GM21423 (cell line): ENCODE measurements at regions not wholly inside any gene's neighbourhood (a gene's known extent, or its start where the extent isn't known, plus 50 kb on each side); places are given as distances from the start of the nearest gene placed in this dataset.
"Not testable (repeated sequence)": the region's sequence is repeated elsewhere in the genome, so short reads cannot be mapped to it uniquely, and the experiment has no call there.

ENCODE experiments used
- ATAC-seq: cut with Tn5 transposase; IDR thresholded peaks from one replicate; pipeline ENCODE4 v1.9.1; 2021; ENCODE audit warnings: mild to moderate bottlenecking, moderate library complexity; ENCODE audit not compliant: unreplicated experiment

DNA sequence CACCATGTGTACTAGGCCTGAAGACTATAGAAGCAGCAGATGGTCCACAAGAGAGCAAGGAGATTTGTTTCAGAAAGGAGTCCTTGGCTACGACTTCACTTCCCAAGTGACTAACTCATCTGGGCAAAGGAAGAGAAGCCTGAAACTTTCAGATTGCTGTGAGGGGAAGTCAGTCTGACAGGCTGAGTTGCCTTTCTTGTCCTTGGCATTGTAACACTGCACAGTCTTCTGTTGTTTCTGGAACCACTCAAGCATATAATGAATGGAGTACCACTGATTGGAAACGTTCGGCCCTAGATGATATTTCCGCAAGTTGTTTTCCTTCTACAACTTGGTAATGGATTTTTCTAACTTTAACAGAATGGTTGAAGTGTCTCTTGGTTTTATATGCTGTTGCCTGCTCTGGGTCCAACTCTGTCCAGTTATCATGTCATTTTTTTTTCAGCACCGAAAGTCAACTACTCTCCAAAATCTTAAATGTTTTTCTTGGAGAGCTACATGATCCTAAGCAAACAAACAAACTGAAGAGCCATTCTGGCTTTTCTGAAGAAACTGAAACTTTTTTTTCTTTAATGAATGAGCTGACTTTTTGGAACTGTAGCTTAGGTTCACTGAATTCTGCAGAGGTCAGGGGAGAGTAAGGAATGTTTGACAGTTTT is 685.7 kb downstream of the MECOM start:
- ATAC-seq, result no peak

DNA sequence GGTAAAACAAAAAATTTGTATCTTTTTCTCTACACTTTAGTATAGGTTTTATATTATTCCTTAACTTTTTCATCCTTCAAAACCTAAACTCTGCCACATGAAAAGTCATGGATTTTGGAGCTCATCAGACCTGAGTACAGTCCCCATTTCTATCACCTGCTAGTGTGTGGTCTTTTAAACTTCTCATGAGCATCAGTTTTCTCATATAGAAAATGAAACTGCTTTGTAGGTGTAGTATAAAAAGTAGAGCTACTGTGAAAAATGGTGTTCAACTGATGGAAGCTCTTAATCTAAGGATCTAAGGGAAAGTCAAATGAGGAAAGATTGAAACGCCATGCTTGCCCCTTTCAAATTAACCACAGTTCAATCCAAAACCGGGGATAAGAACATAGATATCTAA is 686.5 kb downstream of the MECOM start:
- ATAC-seq, result no peak

DNA sequence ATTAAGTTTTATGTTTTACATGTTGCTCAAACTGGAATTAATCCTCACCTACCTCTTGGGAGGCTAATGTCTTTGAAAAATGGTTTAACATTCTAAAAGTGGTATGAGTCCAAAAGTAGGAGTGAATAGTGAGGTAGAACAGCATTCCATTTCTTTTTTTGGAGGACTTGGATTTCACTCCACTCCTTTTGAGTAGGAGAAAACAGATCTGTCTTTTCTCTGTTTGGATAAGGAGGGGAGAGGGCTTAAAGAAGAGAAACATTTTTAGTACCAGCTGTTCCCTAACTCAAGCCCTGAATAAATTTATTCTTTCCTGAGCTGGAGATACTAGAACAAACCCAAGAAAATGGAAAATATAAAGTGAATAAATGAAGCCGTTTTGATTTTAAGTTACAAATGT is 687.9 kb downstream of the MECOM start:
- ATAC-seq, result no peak

DNA sequence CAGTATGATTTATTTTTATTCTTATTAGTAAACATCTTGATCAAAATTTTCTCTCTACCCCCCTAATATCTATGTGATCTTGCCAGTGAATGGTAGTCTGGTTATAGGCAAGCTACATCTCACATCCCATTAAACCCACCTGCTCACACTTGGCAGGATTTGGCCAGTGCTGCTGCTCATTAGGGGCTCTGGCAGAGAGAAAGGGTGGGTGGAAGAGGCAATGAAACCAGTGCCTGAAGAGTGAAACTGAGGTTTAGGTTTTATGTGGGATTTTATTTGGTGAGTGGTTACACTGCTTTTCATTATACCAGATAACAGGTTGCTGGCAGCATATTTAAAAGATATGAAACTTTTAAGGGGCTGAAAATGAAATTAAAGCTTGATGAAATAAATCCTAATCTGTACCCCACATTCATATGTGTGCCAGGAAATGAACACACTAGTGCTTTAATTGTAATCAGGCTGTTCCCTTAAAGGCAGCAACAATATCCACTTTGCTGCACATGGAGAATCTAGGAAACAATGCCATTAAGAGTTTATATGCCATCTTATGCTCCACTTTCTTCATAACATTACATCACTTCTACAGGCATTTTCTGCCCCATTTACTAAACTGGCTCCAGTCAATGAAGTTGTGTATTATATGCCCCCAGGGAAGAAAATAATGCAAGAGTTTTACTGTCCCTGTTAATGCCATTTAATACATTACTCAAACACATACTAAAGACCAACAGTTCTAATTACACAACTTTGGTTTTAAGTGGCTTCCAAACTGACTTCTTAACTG is 688.7 kb downstream of the MECOM start:
- no peak for ATAC-seq

DNA sequence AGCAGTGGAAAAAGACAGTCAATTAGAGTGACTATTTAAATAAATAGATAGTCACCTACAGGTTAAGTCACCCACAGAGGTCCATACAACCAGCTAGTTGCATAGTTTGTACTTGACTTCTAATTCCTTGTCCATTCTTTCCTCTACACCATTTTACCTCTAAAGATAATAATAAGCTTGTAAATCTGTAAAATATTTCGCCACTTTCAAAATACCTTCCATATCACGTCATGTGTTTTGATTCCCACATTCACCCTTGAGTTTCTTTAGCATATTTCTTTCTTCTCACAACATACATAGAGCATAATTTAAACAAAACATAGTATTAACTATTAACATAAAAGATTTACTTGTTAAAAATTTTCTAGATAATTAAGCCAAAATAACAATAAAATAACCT is 689.6 kb downstream of the MECOM start:
- no peak for ATAC-seq

DNA sequence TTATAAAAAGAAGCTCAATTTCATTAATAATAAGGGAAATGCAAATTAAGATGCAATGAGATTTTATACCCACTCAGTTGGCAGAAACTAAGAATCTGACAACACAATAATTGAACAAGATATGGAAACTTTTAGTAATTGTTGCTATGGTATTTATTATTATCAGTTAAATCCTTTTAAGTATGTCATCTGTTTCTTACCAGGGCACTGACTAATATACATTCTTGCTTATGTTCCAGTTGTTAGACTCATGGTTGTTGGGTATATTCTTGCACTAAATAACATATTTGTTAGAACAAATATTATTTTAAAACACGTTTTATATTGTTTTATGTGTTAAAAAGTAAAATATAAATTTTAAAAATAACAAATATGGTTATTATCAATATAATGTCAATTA is 690.3 kb downstream of the MECOM start:
- ATAC-seq, result no peak

DNA sequence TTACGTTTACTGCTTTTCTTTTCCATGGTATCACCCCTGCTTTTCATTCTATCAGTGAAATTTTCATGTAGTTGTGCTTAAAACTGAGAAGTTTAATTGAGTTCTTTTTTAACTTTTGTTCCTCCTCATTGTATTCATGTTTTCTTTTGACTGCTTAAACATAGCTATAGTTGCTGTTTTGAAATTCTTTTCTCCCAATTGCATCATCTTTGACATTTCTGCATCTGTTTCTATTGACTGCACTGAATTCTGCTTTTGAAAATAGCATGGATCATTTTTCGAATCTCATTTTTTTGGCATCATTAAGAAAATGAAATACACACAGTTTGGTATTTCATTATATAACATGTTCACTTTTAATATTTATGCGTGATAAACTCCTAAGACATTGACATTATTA is 694.9 kb downstream of the MECOM start:
- no peak for ATAC-seq

DNA sequence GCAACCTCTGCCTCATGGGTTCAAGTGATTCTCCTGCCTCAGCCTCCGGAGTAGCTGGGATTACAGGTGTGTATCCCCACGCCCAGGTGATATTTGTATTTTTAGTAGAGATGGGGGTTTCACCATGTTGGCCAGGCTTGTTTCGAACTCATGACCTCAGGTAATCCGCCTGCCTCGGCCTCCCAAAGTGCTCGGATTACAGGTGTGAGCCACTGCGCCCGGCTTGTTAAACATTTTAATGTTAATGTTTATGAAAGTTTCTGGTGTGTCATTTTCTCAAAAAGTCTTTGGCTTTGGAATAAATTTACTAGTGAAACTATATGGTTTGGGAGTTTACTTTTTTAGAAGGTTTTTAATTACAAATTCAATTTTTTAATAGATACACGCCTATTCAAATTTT is 698.8 kb downstream of the MECOM start:
- ATAC-seq, result no peak

DNA sequence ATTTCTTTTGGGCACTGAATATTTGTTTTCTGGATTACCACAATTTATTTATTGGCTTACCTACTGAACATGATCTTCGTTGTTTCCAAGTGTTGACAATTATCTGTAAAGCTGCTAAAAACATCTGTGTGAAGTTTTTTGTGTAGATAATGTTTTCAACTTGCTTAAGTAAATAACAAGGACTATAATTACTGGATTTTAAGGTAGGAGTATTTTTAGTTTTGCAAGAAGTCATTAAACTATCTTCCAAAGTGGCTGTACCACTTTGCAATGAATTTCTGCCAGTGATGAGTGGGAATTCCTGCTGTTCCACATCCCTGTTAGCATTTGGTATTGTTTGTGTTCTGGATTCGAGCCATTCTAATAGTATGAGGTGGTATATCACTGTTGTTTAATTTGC is 702.2 kb downstream of the MECOM start:
- ATAC-seq, result no peak

DNA sequence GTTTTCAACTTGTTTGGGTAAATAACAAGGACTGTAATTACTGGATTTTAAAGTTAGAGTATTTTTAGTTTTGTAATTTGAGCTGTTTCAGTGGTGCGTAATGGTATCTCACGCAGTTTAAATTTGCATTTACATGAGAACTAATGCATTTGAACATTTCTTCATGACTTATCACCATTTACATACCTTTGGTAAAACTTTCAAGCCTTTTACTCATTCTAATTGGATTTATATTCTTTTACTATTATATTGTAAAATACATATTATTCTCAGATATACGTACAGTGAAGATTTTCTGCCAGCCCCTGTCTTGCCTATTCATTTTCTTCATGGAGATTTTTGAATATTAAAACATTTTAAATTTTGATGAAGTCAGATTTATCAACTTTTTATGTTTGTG is 703.8 kb downstream of the MECOM start:
- ATAC-seq, result no peak

DNA sequence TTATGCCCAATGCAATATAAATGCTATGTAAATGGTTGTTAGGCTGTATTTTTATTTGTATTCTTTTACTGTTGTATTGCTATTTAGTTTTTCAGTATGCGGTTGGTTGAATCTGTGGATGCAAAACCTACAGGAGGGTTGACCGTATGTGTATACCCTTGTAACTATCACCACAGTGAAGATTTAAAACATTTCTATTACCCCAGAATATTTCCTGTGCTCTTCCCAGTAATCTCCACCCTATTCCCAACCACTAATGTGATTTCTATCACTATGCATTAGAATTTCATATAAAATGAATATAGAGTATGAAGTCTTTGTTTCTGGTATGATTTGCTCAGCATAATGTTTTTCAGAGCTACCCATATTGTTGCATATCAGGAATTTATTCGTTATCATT is 705.0 kb downstream of the MECOM start:
- no peak for ATAC-seq

DNA sequence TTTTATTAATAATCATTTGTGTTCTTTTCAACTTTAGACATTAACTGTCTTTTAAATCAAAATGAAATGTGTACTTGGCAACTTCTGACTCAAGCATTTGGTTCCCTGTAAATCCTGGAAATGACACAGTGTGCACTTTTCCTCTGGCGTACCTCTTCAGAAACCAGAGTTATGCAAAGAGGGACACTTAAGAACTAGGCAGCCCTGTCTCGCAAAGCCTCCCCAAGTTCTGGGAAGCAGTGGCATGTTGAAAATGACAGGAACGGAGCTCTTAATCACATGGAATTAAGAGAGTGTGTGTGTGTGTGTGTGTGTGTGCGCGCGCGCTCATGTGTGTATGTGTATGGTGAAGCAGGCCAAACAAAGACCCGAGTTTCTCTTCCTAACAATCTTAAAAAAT is 707.4 kb downstream of the MECOM start:
- ATAC-seq, result no peak

DNA sequence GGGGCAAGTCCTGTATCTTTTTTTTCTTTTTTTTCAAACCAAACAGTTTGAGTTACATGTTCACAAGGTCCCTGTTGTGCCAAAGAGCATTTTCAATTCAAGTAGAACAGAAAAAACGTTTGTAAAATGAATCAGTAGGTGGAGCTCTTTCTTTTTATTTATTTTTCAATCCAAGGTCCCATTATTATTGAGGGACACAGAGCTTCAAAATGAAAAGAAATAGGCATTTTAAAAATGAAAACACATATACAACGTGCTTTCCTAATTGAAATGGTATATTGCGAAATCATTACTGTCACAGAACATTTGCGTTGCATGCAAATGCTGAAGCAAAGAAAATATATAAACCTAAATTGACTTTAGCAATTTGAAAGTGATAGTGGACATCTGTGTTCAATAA is 711.0 kb downstream of the MECOM start:
- no peak for ATAC-seq

DNA sequence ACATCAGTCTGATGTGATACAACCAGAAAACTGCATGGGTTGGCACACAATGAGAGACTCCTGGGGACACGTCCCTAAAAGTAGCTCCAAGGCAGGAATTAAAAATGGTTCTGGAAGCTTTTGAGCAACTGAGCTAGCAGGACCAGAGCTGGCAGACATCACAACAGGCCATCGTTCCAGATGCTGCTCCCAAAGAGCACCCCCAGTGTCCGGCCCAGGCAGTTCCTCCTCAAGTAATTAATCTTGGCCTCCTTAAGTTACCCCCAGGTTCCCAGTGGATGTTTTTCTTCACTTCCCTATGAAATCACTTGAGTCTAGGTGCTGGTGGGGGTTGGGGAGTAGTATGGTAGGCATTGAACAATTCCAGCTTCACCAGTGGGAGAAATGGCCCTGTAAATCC is 711.6 kb downstream of the MECOM start:
- no peak for ATAC-seq

DNA sequence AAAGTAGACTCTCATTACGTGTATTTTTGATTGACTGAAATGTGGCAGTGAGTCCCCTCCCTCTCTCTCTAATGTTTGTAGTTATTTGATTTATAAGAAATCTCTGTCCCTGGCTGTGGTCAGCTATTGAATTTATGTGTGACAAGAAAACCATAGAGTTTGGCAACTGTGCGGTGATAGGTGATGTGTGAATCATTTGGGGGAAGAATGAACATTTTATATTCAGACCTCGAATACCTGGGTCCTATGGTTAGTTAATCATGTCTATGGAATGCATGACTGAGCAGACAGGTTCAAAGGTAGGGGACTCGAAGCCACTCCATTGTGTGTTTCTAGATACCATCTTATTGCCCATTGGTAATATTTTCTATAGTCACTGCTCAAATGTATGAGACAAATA is 712.1 kb downstream of the MECOM start:
- no peak for ATAC-seq

DNA sequence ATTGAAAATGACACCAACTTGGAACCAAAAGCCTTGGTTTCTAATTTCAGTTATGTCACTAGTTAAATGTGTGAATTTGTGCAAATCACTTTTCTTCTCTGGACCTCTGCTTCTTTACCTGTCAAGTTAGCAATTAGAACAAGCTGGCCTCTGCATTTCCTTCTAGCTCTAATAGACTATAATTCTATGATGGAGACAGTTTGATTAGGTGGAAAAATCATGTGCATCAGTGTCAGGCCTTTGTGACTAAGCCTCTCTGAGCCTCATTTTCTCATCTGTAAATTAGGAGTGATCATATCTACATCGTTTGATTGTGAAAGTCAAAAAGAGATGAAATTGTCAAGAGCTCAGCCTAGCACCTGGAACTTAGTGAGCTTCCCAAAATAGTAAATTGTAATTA is 712.9 kb downstream of the MECOM start:
- no peak for ATAC-seq

DNA sequence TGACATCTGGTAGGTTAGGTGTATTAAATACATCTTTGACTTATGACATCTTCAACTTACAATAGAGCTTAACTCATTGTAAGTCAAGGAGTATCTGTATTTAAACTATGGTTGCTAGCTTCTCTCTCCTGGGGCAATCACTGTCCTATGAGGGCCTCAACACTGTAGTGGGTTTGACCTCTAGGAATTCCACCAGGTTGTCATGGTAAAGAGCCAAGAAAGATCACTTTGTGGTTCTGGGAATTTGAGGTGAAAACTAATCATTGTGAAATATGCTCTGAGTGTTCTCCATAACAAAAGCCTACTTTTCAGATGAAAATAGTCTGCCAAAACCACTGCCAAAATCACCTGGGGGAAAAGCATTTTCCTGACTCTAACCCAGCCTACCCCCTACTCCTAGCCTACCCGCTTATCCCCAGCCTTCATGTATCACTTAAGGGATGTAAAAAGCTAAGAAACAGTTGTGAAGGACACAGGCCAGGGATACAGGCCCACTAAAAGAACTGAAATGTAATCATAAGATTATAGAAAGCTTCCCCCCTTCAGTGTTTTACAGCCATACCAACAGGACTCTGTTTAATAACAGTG is 723.8 kb downstream of the MECOM start:
- ATAC-seq, result no peak

DNA sequence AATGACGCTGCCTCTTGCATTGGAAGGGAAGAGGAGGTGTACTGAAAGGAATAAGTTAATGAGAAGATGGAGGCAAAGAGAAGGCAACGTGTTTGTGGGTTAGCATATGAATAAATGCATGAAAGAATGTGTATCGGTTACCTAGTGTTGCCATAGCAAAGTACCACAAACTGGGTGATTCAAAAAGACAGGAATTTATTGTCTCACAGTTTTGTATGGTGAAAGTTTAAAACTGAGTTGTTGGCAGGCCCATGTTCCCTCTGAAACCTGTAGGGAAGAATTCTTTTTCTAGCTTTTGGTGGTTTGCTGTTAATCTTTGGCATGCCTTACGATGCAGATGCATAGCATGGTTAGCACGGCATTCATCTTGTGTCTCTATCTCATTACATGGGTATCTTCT is 729.9 kb downstream of the MECOM start:
- no peak for ATAC-seq

DNA sequence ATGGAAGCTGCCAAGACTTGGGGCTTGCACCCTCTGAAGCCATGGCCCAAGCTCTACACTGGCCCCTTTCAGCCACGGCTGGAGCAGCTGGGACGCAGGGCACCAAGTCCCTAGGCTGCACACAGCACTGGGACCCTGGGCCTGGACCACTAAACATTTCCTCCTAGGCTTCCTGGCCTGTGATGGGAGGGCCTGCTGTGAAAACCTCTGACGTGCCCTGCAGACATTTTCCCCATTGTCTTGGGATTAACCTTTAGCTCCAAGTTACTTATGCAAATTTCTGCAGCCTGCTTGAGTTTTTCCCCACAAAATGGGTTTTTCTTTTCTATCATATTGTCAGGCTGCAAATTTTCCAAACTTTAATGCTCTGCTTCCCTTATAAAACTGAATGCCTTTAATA is 733.5 kb downstream of the MECOM start:
- ATAC-seq, result not testable (repeated sequence)

DNA sequence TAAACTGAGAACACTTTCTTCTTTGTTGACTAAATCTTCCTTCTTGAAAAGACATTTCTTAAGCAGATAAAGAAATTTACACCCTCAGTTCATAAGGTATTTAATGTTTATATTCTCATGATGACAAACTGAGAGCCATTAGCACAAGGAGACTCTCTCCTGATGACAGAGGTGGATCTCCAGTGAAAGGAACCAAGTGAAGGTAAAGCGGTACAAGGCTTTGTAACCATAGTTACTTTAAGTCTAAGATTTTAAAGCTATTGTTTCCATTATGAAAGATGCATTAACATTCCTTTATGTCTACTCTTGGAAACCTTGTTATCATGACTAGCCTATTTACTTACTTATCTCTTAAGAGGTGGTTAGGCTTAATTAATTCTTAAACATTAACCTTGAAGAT is 737.1 kb downstream of the MECOM start:
- no peak for ATAC-seq

DNA sequence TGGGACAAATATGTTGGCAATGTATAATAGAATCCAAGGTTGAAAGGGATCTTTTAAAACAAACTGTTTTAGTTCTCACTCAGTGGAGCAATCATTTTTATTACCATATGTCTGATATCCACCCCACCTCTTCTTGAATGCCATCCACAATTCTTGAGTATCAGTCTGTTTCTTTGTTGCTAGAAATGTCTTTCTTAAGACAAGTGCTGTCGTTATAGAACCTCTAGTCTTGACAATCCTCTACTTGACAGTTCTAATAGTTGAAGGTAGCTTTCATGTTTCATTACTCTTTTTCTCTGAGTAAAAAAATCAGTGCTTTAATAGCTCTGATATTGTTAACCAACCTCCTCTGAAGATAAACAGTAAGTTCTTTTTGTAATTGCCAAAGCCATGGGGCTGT is 737.9 kb downstream of the MECOM start:
- no peak for ATAC-seq

DNA sequence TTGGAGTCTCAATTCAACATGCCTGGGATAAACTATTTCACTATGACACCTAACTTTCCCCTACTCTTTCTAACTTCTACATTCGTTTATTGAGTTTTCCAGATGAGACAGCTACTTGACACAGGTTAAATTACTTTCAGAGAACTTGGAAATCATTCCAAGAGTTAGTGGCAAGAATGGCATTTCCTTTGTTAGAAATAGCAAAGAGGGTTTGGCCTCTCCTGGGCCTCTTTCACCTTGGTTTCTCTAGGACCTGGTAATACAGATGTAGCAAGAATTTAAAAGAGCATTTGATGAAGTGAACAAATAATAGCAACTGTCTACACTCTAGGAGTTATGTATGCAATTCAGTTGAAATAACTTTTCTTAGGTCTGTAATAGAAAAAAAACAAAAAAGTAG is 748.9 kb downstream of the MECOM start:
- ATAC-seq, result no peak
